ENCODE measurements at regions not wholly inside any gene's neighbourhood (a gene's known extent, or its start where the extent isn't known, plus 50 kb on each side); places are given as distances from the start of the nearest gene placed in this dataset.

GRCh38 chr6:134844120-134844519 lies 105.8 kb downstream of the ALDH8A1 start:
- TF ChIP-seq POLR2A (IDR thresholded peaks at IDR 0.05; ENCODE audit: low read depth, low read length) = no peak
- TF ChIP-seq, protein P1, sequence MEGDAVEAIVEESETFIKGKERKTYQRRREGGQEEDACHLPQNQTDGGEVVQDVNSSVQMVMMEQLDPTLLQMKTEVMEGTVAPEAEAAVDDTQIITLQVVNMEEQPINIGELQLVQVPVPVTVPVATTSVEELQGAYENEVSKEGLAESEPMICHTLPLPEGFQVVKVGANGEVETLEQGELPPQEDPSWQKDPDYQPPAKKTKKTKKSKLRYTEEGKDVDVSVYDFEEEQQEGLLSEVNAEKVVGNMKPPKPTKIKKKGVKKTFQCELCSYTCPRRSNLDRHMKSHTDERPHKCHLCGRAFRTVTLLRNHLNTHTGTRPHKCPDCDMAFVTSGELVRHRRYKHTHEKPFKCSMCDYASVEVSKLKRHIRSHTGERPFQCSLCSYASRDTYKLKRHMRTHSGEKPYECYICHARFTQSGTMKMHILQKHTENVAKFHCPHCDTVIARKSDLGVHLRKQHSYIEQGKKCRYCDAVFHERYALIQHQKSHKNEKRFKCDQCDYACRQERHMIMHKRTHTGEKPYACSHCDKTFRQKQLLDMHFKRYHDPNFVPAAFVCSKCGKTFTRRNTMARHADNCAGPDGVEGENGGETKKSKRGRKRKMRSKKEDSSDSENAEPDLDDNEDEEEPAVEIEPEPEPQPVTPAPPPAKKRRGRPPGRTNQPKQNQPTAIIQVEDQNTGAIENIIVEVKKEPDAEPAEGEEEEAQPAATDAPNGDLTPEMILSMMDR (IDR thresholded peaks at IDR 0.05; ENCODE audit: extremely low read depth in 1 of 2, insufficient read depth in 1 of 2, low read depth in 1 of 2, low read length in 2 of 2) = no peak
- TF ChIP-seq JUN (IDR thresholded peaks at IDR 0.05; ENCODE audit: borderline replicate concordance, insufficient read depth, insufficient read length, low read depth) = no peak
- no peak for TF ChIP-seq MYC (IDR thresholded peaks at IDR 0.05; ENCODE audit: low read depth, low read length)
- no peak for TF ChIP-seq FOS (IDR thresholded peaks at IDR 0.05; ENCODE audit: borderline replicate concordance, insufficient read depth, low read length)
- no peak for TF ChIP-seq POLR2AphosphoS5 (IDR thresholded peaks at IDR 0.05; ENCODE audit: insufficient read depth, low read depth, low read length)
- TF ChIP-seq, protein P2, sequence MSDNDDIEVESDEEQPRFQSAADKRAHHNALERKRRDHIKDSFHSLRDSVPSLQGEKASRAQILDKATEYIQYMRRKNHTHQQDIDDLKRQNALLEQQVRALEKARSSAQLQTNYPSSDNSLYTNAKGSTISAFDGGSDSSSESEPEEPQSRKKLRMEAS (IDR thresholded peaks at IDR 0.05; ENCODE audit: insufficient read depth, insufficient read length) = no peak
- TF ChIP-seq EZH2 (IDR thresholded peaks at IDR 0.05; ENCODE audit: borderline replicate concordance, low read depth, low read length, severe bottlenecking) = no peak
- TF ChIP-seq GATA2 (IDR thresholded peaks at IDR 0.05; ENCODE audit: insufficient read depth, insufficient read length, low read depth, low read length) = no peak
- ChIA-PET POLR2A (no interaction called here), CTCF (no interaction called here)
- FAIRE-seq = no peak
- Histone ChIP-seq H3K4me2 (ENCODE audit: insufficient read depth, low read length) (no peak overlapping the region), H3K9me1 (replicated peaks; ENCODE audit: control insufficient read depth, extremely low read depth, insufficient read depth, low read length) (no peaks in the 10 kb centered on the region), H4K20me1 (replicated peaks; ENCODE audit: control insufficient read depth, extremely low read depth, insufficient read depth, low read length) (no peaks in the 10 kb centered on the region), H3K9ac (replicated peaks; ENCODE audit: extremely low read depth, insufficient read depth, low read length) (no peak overlapping the region), H3K36me3 (ENCODE audit: control insufficient read depth in 2 of 2, extremely low read depth in 1 of 2, insufficient read depth in 2 of 2, low read length in 2 of 2) (no peaks in the 10 kb centered on the region), H3K4me3 (replicated peaks in 1 of 3; ENCODE audit: insufficient read depth in 1 of 3, low read depth in 1 of 3, low read length in 3 of 3) (no peak overlapping the region), H3K4me1 (ENCODE audit: control insufficient read depth, extremely low read depth, insufficient read depth, low read length) (no peaks in the 10 kb centered on the region), H3K79me2 (ENCODE audit: control insufficient read depth, insufficient read depth, low read length) (no peaks in the 10 kb centered on the region), H3K27me3 (ENCODE audit: control insufficient read depth in 2 of 2, insufficient read depth in 2 of 2, low read length in 2 of 2) (peaks cover 4% of the 10 kb centered on the region in 2 experiments), H3K9me3 (replicated peaks; ENCODE audit: control insufficient read depth, insufficient read depth, low read length) (no peaks in the 10 kb centered on the region), H3K27ac (ENCODE audit: insufficient read depth, low read depth, low read length) (no peak overlapping the region), H2AFZ (ENCODE audit: low read depth, low read length) (no peak overlapping the region)
- intact Hi-C loops (cut with micrococcal nuclease) = no loop called here
- no peak for DNase-seq (ENCODE audit: low read depth, low spot score)
- no TSS peak for BruUV-seq (replicated peaks)
- dilution Hi-C loops (cut with MboI; ENCODE audit: extremely low pct_ligation_motif_present, low sequenced_read_pairs) = no loop called here

All from endothelial cell of umbilical vein (primary cell).